K562 (cell line): ENCODE measurements at regions not wholly inside any gene's neighbourhood (a gene's known extent, or its start where the extent isn't known, plus 50 kb on each side); places are given as distances from the start of the nearest gene placed in this dataset.

Source experiments
- ELF4 ChIP-seq: fragments of 450-650 bp; formaldehyde crosslinking; IDR thresholded peaks from 2 replicates; pipeline ENCODE4 v1.4.0; 2022; ENCODE audit warnings: missing genetic modification characterization
- MYNN ChIP-seq, 2 experiments: sonication (generic); formaldehyde crosslinking in 1 of 2; IDR thresholded peaks; 2 replicates each; pipeline versions ENCODE4 v1.5.0 to v1.6.1; 2016 to 2020; ENCODE audit warnings: antibody characterized with exemption in 1 of 2, missing genetic modification reagents in 1 of 2
- NR3C1 ChIP-seq: sonication (generic); formaldehyde crosslinking; IDR thresholded peaks from 2 replicates; pipeline ENCODE4 v1.8.1; 2022; ENCODE audit warnings: missing genetic modification reagents
- NRF1 ChIP-seq, 2 experiments: fragments of 450-650 bp; IDR thresholded peaks in 1 of 2; conservative IDR thresholded peaks in 1 of 2; 2 replicates each; pipeline ENCODE4 v1.6.1; 2014; ENCODE audit warnings: mild to moderate bottlenecking in 2 of 2
- STAT5B ChIP-seq: fragments of 250-450 bp; sonication (Bioruptor Pico); IDR thresholded peaks from 2 replicates; pipeline ENCODE4 v1.8.0; 2021; ENCODE audit warnings: mild to moderate bottlenecking, inconsistent platforms
- STAT6 ChIP-seq: sonication (generic); formaldehyde crosslinking; IDR thresholded peaks from 2 replicates; pipeline ENCODE4 v1.8.1; 2023; ENCODE audit warnings: mild to moderate bottlenecking, missing genetic modification reagents
- TRIM24 ChIP-seq, 2 experiments: fragments of 450-650 bp; IDR thresholded peaks; 2 replicates each; pipeline ENCODE4 v1.6.1; 2016
- ZBTB33 ChIP-seq: sonication (generic); formaldehyde crosslinking; IDR thresholded peaks from 2 replicates; pipeline ENCODE4 v1.8.1; 2023; ENCODE audit warnings: mild to moderate bottlenecking, missing genetic modification reagents
- ZBTB40 ChIP-seq, 2 experiments: fragments of 450-650 bp in 1 of 2; sonication (generic) in 1 of 2; formaldehyde crosslinking in 1 of 2; IDR thresholded peaks; 2 replicates each; pipeline versions ENCODE4 v1.7.1 to v1.9.0; 2016 to 2022; ENCODE audit warnings: inconsistent platforms in 1 of 2, mild to moderate bottlenecking in 1 of 2, missing genetic modification reagents in 1 of 2
- ZKSCAN8 ChIP-seq: fragments of 200-800 bp; sonication (Bioruptor generic); IDR thresholded peaks from 2 replicates; pipeline ENCODE4 v1.6.1; 2016; ENCODE audit warnings: missing genetic modification characterization, missing compliant biosample characterization
- TF ChIP-seq, protein P1 (sequence below): sonication (generic); formaldehyde crosslinking; IDR thresholded peaks from 2 replicates; pipeline ENCODE4 v1.8.0; 2022; ENCODE audit warnings: missing genetic modification reagents, mild to moderate bottlenecking, borderline replicate concordance
- TF ChIP-seq, protein P2 (sequence below), 3 experiments: IDR thresholded peaks in 2 of 3; conservative IDR thresholded peaks in 1 of 3; 2 replicates each; pipeline ENCODE4 v1.5.1; 2011 to 2012; ENCODE audit warnings: low read length in 3 of 3, mild to moderate bottlenecking in 3 of 3, control low read depth in 2 of 3, improper control_type of control experiment in 1 of 3, inconsistent platforms in 1 of 3, low read depth in 1 of 3, mixed read lengths in 1 of 3, moderate library complexity in 1 of 3; ENCODE audit not compliant: insufficient read depth in 2 of 3

GRCh38 chr11:45057938-45058646, 88.3 kb upstream of the PRDM11 start:
- TF ChIP-seq ZBTB40 (IDR thresholded peaks at IDR 0.05) (no peak), ZBTB40 (CRISPR knock-in tag; IDR thresholded peaks at IDR 0.05) (no peak), NRF1 (conservative IDR thresholded peaks at IDR 0.05 in 1 of 2, IDR thresholded peaks at IDR 0.05 in 1 of 2) (no peak), ELF4 (CRISPR knock-in tag) (no peak), STAT5B (CRISPR knock-in tag) (no peak), TRIM24 (IDR thresholded peaks at IDR 0.05) (no peak), ZKSCAN8 (no peak), NR3C1 (CRISPR knock-in tag) (no peak), ZBTB33 (CRISPR knock-in tag) (no peak), STAT6 (CRISPR knock-in tag) (no peak), MYNN (IDR thresholded peaks at IDR 0.05) (no peak), MYNN (CRISPR knock-in tag; IDR thresholded peaks at IDR 0.05) (no peak)
- TF ChIP-seq, protein P1, sequence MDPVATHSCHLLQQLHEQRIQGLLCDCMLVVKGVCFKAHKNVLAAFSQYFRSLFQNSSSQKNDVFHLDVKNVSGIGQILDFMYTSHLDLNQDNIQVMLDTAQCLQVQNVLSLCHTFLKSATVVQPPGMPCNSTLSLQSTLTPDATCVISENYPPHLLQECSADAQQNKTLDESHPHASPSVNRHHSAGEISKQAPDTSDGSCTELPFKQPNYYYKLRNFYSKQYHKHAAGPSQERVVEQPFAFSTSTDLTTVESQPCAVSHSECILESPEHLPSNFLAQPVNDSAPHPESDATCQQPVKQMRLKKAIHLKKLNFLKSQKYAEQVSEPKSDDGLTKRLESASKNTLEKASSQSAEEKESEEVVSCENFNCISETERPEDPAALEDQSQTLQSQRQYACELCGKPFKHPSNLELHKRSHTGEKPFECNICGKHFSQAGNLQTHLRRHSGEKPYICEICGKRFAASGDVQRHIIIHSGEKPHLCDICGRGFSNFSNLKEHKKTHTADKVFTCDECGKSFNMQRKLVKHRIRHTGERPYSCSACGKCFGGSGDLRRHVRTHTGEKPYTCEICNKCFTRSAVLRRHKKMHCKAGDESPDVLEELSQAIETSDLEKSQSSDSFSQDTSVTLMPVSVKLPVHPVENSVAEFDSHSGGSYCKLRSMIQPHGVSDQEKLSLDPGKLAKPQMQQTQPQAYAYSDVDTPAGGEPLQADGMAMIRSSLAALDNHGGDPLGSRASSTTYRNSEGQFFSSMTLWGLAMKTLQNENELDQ, result no peak
- TF ChIP-seq, protein P2, sequence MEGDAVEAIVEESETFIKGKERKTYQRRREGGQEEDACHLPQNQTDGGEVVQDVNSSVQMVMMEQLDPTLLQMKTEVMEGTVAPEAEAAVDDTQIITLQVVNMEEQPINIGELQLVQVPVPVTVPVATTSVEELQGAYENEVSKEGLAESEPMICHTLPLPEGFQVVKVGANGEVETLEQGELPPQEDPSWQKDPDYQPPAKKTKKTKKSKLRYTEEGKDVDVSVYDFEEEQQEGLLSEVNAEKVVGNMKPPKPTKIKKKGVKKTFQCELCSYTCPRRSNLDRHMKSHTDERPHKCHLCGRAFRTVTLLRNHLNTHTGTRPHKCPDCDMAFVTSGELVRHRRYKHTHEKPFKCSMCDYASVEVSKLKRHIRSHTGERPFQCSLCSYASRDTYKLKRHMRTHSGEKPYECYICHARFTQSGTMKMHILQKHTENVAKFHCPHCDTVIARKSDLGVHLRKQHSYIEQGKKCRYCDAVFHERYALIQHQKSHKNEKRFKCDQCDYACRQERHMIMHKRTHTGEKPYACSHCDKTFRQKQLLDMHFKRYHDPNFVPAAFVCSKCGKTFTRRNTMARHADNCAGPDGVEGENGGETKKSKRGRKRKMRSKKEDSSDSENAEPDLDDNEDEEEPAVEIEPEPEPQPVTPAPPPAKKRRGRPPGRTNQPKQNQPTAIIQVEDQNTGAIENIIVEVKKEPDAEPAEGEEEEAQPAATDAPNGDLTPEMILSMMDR (IDR thresholded peaks at IDR 0.05 in 2 of 3, conservative IDR thresholded peaks at IDR 0.05 in 1 of 3; ENCODE audit: insufficient read depth in 2 of 3, low read depth in 1 of 3, low read length in 3 of 3), result no peak
